ENCODE measurements at regions not wholly inside any gene's neighbourhood (a gene's known extent, or its start where the extent isn't known, plus 50 kb on each side); places are given as distances from the start of the nearest gene placed in this dataset.
"Not testable (repeated sequence)": the region's sequence is repeated elsewhere in the genome, so short reads cannot be mapped to it uniquely, and the experiment has no call there.

GRCh38 chrX:133483771-133484170 lies 68.5 kb upstream of the GPC4 start:
- not testable (repeated sequence) for FAIRE-seq; DNase-seq (ENCODE audit: low spot score)

GRCh38 chrX:133482056-133482952 lies 67.0 kb upstream of the GPC4 start:
- DNase-seq (ENCODE audit: low spot score) (no peak), FAIRE-seq (no peak)

- no peak for FAIRE-seq
- no peak for DNase-seq (ENCODE audit: low spot score)
Measured at GRCh38 chrX:133477986-133478385, 62.7 kb upstream of the GPC4 start.

GRCh38 chrX:133475953-133476352 lies 60.7 kb upstream of the GPC4 start:
- DNase-seq (ENCODE audit: low spot score) = no peak
- no peak for FAIRE-seq

- DNase-seq (ENCODE audit: low spot score) (no peak), FAIRE-seq (no peak)
Measured at GRCh38 chrX:133475521-133475920, 60.2 kb upstream of the GPC4 start.

- no peak for DNase-seq (ENCODE audit: low spot score)
- no peak for FAIRE-seq
Measured at GRCh38 chrX:133474574-133474973, 59.3 kb upstream of the GPC4 start.

GRCh38 chrX:133473451-133473850 lies 58.2 kb upstream of the GPC4 start:
- FAIRE-seq (peak; percentile 68), DNase-seq (ENCODE audit: low spot score) (no peak)

- DNase-seq (ENCODE audit: low spot score) = no peak
Measured at GRCh38 chrX:133468051-133468450, 52.8 kb upstream of the GPC4 start.

GRCh38 chrX:133465254-133465653 lies 50.0 kb upstream of the GPC4 start:
- FAIRE-seq (no peak), DNase-seq (ENCODE audit: low spot score) (no peak)

More at GRCh38 chrX:133468051-133468450, 52.8 kb upstream of the GPC4 start:
- FAIRE-seq = no peak

Measured in RCC 7860 (cell line).